Stimulated activated CD4-positive, alpha-beta T cell treated with anti-CD3 and anti-CD28 coated beads, Interleukin-12 subunit alpha, Interleukin-12 subunit beta, amount 100 ng/mL, for 48 hours (primary cell): ENCODE measurements at regions not wholly inside any gene's neighbourhood (a gene's known extent, or its start where the extent isn't known, plus 50 kb on each side); places are given as distances from the start of the nearest gene placed in this dataset.
"Not testable (repeated sequence)": the region's sequence is repeated elsewhere in the genome, so short reads cannot be mapped to it uniquely, and the experiment has no call there.

Experiments
- DNase-seq, 3 donors: peaks; one replicate each; pipeline ENCODE4 v3.0.0-alpha.2; 2020; ENCODE audit warnings: low read depth in 2 of 3, low spot score in 1 of 3

DNA sequence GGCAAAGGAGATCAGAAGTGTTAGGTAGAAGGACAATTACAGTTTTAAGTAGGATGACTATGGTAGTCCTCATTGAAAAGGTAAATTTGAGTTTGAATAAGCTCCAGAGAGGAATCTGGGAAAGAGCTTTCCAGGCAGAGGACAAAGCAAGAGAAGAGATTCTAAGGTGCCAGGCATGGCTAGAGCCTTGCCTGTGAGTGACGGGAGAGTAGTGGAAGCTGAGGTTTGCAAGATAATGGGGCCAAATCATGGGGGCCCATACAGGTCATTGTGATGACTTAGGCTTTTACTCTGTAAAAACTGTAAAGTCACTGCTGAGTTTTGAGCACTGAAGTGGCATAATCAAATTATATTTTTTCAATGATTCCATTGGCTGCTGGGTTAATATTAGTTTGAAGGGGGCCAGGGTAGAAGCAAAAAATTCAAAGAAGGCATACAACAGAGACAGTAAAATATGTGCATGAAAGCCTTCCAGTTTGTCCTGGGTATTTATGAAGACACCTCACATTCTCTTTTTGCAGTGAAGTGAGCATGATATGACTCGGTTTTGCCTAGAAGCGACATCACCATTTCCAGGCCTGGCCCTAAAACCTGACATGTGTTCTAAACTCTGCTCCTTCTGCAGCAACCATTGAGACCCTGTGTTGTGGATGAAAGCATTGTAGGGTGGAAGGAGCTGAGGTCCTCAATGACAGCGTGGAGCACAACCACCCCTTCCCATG lies 279.8 kb upstream of the TNC start:
- no peak for DNase-seq

GRCh38 chr9:115398313-115398650 lies 280.3 kb upstream of the TNC start:
- no peak for DNase-seq

DNA sequence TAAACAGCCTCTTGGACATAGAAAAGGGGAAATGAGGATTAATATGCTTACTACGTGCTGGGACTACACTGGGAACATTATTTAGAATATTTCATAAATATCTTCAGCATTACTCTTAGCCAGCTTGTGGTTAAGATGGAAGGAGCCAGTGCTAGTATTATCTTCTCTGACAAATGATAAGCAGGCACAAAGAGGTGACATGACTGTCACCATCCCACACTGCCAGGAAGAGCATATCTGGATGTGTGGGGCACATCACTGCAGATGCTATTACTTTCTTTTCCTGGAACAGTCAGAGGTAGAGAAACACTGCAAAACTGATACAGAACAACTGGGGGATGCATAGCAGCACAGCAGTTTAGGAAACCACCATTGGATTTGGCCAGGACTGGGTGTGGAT lies 281.0 kb upstream of the TNC start:
- DNase-seq, result no peak

DNA sequence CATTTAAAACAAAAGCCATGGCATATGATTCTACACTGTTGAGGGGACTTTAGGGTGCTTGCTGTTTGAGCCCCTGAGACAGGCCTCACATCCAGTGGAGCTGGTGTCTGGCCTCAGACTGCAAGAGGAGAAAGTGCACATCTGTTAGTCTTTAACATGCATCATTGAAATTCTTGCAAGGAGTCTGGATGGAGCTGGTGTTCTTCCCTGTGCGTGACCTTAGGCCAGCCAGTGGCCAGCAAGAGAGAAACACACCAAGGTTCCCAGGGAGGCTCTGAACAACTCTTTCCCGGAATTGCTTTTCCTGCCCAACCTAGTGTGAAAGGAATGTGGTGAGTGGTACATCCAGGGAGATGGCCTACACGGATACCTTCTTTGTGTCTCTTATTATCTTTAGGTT lies 282.8 kb upstream of the TNC start:
- DNase-seq, result no peak

GRCh38 chr9:115401756-115402327 lies 283.9 kb upstream of the TNC start:
- DNase-seq, result no peak

GRCh38 chr9:115403753-115404152 lies 285.8 kb upstream of the TNC start:
- DNase-seq, result no peak

DNA sequence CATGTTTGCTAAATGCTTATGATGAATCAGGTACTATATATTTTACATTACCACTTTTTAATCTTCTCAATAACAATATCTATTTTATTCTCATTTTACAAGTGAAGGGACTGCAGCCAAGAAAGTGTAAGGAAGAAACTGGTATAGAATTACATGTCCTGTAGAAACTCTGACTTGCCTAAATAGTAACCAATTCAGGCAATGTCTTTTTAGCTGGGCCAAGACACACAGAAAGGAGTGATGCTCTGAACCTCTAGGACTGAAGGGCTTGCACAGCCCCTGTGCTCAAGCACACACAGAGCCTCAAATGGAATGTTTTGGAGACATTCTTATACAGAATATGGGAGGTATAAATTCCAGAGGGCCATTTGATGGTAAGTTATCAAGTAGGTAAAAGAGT lies 286.4 kb upstream of the TNC start:
- no peak for DNase-seq

DNA sequence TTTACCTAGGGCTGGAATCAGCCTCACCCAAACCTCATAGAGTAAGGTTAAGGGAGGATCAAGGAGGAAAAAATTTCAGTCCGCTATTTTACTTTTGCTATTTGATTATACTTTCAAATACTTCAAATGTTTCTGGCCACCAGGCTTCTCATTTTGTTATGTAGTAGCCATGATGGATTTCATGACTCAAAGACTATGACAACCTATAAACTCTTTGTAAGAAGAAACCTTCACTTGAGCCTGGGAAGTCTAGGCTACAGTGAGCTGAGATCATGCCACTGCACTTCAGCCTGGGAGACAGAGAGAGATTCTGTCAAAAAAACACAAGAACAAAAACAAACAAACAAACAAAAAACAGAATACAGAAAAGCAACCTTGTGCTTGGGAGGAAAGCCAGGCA lies 293.6 kb upstream of the TNC start:
- DNase-seq, result no peak

GRCh38 chr9:115411993-115412452 lies 294.1 kb upstream of the TNC start:
- DNase-seq, result no peak

DNA sequence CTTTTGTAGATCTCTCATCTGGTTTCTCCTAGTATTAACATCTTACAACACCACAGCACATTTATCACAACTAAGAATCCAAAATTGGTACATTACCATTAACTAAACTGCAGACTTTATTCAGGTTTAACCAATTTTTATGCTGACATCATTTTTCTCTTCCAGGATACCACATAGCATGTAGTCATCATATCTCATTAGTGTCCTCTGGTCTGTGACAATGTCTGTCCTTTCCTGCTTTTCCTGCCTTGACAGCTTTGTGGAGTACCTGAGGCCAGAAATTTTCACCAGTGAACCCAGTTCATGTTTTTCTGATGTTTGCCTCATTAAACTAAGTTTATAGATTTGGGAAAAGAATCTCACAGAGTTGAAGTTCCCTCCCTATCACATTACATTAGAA lies 294.7 kb upstream of the TNC start:
- DNase-seq, result no peak

- DNase-seq, result no peak
These were observed 295.3 kb upstream of the TNC start for GRCh38 chr9:115413304-115413703.

GRCh38 chr9:115413766-115414382 lies 295.9 kb upstream of the TNC start:
- no peak for DNase-seq

DNA sequence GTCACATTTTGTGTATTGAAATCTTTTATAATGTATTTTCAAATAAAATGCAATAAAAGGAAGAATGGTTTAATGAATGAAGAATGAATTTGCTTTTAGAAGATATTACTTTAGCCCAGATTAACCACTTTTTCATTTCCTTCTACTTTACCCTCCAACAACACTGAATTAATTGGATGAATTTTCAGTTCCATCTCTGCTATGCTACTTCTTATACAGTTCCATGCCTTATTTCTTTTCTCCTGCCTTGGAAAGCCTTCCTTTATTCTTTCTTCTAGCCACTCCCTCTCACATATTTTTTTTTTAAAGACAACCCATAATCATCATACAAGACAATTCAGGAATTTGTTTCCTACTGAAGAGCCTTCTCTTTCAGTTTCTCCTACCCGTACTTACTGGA lies 296.6 kb upstream of the TNC start:
- no peak for DNase-seq

DNA sequence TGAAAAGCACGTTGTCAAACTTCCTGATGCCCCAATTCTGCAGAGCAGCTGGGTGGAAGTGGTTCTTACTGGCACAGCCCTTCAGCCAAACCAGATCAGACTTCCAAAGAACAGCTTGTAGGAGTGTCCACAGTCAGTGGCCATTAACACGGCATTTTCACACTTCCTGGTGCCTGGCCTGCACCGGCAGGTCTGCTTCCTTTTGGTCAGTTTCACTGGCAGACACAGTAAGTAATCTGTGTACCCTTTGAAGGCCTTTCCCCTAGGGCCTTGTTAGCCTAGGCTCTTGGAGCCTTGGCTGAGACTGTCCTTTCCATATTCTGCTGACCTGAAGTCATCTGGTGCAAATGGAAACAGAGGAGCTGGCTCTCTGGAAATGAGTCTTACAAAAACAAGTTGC lies 297.5 kb upstream of the TNC start:
- no peak for DNase-seq

DNA sequence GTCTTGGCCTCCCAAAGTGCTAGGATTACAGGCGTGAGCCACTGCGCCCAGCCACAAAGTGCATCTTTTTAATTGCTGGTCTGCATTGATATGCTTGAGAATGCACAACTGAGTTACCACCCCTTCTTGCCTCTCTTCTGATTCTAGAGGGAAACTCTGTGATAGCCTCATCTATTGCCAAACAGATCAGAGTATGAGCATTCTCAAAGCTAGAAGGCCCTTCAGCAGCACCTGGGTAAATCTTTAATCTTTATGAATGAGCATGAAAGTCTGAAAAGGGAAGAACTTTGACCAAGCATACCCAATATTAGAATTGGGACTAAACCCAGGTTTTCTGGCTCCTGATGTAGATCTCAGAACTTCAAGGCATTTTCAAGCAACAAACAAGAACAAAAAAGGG lies 298.3 kb upstream of the TNC start:
- DNase-seq, result no peak

GRCh38 chr9:115418181-115418580 lies 300.2 kb upstream of the TNC start:
- not testable (repeated sequence) for DNase-seq

- no peak for DNase-seq
These were observed 305.0 kb upstream of the TNC start for GRCh38 chr9:115422932-115423440.

DNA sequence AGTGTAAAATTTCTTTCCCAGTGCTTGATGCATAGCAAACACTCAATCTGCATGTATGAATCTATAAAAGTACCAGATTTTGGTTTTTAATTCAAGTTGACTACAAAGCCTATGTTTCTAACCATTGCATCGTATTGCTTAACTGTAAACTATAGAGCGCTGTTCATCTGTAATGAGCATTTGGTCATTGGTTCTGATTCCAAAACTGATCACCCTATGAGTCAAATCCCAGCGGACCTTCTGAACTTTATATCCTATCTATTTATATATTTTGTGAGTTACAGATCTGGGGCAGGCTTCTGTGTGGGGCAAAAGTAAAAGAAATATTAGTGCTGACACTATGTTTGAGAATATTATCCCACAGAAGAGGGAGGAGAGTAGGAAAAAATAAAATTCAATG lies 305.7 kb upstream of the TNC start:
- DNase-seq, result no peak

DNA sequence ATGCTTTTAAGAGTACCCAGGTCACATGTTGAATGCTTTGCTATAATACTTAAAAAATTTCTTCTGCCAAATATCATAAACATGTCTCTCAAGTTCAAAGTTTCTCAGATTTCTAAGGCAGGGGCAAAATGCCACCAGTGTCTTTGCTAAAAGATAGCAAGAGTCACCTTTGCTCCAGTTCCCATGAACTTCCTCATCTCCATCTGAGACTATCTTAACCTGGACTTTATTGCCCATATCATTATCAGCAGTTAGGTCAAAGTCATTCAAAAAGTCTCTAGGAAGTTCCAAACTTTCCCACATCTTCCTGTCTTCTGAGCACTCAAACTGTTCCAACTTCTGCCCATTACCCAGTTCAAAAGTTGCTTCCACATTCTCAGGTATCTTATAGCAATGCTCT lies 307.6 kb upstream of the TNC start:
- DNase-seq, result no peak

- DNase-seq, result no peak
These were observed 319.5 kb upstream of the TNC start for GRCh38 chr9:115437418-115437817.

- no peak for DNase-seq
These were observed 321.7 kb upstream of the TNC start for GRCh38 chr9:115439641-115440040.

- no peak for DNase-seq
These were observed 324.1 kb upstream of the TNC start for GRCh38 chr9:115442054-115442453.

DNA sequence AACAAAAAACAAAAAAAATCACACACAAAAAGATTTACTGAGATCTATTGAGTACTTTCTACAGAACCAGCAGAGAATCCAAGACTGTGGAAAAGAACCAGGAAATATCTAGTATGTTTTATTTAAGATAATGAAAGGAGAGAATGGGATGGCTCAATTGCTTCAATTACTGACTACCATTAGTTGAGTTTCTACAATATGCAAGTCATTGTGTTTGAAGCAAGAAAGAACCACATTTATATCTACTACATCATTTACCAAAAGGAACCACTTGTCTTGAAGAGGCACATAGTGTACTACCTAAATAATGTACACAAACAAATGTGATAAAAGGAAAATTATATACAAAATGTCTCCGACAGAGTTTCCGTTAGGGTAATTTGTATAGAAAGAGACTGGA lies 325.9 kb upstream of the TNC start:
- DNase-seq, result no peak
